Esophagus muscularis mucosa (tissue), 4 donors: ENCODE measurements at regions not wholly inside any gene's neighbourhood (a gene's known extent, or its start where the extent isn't known, plus 50 kb on each side); places are given as distances from the start of the nearest gene placed in this dataset.

Experiments
- DNase-seq: peaks from one replicate; pipeline ENCODE4 v3.0.0-alpha.2; 2017; ENCODE audit errors: extremely low spot score
- H3K27ac ChIP-seq, 4 donors: fragments of 200-600 bp; sonication (generic); replicated peaks in 1 of 4; 1 replicate in 3 of 4; 2 replicates in 1 of 4; pipeline ENCODE4 v1.5.1; 2016 to 2019; ENCODE audit warnings: mild to moderate bottlenecking in 1 of 4
- H3K27me3 ChIP-seq, 4 donors: fragments of 200-600 bp; sonication (generic); one replicate each; pipeline versions ENCODE4 v1.5.1 to v1.6.0; 2016 to 2019
- H3K36me3 ChIP-seq, 4 donors: fragments of 200-600 bp; sonication (generic); one replicate each; pipeline ENCODE4 v1.5.1; 2016 to 2019
- H3K4me1 ChIP-seq, 4 donors: fragments of 200-600 bp; sonication (generic); one replicate each; pipeline ENCODE4 v1.5.1; 2016 to 2019
- H3K4me3 ChIP-seq, 4 donors: fragments of 200-600 bp; sonication (generic); 1 replicate in 2 of 4; 2 replicates in 2 of 4; pipeline ENCODE4 v1.5.1; 2016 to 2019; ENCODE audit warnings: mild to moderate bottlenecking in 4 of 4, moderate library complexity in 1 of 4
- H3K9me3 ChIP-seq, 4 donors: fragments of 200-600 bp; sonication (generic); 1 replicate in 3 of 4; 2 replicates in 1 of 4; pipeline ENCODE4 v1.5.1; 2016 to 2019
- EP300 ChIP-seq: sonication (generic); formaldehyde crosslinking; IDR thresholded peaks from one replicate; pipeline ENCODE4 v1.6.1; 2017; ENCODE audit warnings: antibody characterized with exemption
- POLR2A ChIP-seq: fragments of 450-650 bp; IDR thresholded peaks from one replicate; pipeline ENCODE4 v1.6.1; 2017; ENCODE audit warnings: antibody characterized with exemption, moderate library complexity, mild to moderate bottlenecking, low read depth
- POLR2AphosphoS5 ChIP-seq, 2 donors: sonication (generic); formaldehyde crosslinking; IDR thresholded peaks; one replicate each; pipeline ENCODE4 v1.6.1; 2017; ENCODE audit warnings: antibody characterized with exemption in 2 of 2
- WGBS: methylation state at CpG from one replicate; pipeline ENCODE4 v1.1.5; 2018; 5-methylcytosine and 5-hydroxymethylcytosine counted together
- intact Hi-C: fragments of 100-400 bp; cut with DNase I; formaldehyde crosslinking; loops from one replicate; pipeline ENCODE4 v1.15.1; 2023
- TF ChIP-seq, protein P1 (sequence below), 3 experiments: fragments of 200-600 bp in 2 of 3; fragments of 450-650 bp in 1 of 3; sonication (generic) in 2 of 3; IDR thresholded peaks; one replicate each; pipeline ENCODE4 v1.5.1; 2017 to 2019; ENCODE audit warnings: antibody characterized with exemption in 3 of 3, mild to moderate bottlenecking in 2 of 3, moderate library complexity in 1 of 3

DNA sequence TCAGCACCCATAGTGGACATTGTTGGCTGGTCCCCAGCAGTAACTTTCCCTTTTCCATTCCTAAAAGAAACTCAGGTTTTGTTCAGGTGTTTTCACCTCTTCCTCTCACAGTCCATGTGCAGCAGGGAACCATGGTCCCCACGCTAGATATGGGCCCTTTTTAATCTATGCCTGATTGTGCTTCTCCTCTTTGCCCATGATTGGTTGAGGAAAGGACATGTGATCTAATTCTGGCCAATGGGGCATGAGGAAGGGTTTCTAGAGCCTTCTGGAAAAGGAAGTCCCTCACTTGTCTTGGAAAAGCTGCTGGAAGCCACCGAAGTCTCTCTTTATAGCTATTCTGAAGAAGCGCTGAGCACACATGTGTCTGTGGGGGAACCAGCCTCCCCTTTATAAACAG, 330.7 kb downstream of the ACTR3B start:
- whole genome bisulfite sequencing = 82% methylated on average over 3 of the region's 3 CpGs
- no peaks in the 10 kb centered on the region for H3K9me3 ChIP-seq
- no peaks in the 10 kb centered on the region for H3K4me1 ChIP-seq
- peaks cover 0 to 4% (median 0%) of the 10 kb centered on the region in 4 donors for H3K27me3 ChIP-seq
- DNase-seq = no peak
- H3K27ac ChIP-seq = no peak overlapping the region
- intact Hi-C loops = no loop called here
- H3K4me3 ChIP-seq = no peak overlapping the region
- TF ChIP-seq POLR2A (no peak), POLR2AphosphoS5 (IDR thresholded peaks at IDR 0.05) (no peak), EP300 (no peak)
- TF ChIP-seq, protein P1, sequence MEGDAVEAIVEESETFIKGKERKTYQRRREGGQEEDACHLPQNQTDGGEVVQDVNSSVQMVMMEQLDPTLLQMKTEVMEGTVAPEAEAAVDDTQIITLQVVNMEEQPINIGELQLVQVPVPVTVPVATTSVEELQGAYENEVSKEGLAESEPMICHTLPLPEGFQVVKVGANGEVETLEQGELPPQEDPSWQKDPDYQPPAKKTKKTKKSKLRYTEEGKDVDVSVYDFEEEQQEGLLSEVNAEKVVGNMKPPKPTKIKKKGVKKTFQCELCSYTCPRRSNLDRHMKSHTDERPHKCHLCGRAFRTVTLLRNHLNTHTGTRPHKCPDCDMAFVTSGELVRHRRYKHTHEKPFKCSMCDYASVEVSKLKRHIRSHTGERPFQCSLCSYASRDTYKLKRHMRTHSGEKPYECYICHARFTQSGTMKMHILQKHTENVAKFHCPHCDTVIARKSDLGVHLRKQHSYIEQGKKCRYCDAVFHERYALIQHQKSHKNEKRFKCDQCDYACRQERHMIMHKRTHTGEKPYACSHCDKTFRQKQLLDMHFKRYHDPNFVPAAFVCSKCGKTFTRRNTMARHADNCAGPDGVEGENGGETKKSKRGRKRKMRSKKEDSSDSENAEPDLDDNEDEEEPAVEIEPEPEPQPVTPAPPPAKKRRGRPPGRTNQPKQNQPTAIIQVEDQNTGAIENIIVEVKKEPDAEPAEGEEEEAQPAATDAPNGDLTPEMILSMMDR (IDR thresholded peaks at IDR 0.05) = no peak
- H3K36me3 ChIP-seq = no peaks in the 10 kb centered on the region

DNA sequence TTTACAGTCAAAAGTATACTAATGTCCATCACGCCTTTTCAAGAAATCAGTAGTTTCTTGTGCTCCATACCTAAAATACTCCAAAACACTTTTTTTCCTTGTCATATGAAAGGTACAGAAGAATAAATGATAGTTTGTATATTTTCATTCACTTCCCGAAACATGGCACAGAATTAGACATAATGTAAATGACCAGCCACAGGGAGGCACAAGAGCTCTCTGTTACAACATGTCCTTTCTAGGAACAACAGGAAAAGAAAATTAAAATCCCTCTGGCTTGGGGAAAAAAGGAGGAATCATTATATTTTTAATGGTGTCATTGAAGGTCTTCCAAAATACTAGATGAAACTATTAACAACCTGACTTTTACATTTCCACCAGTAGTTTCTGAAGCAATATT, 331.2 kb downstream of the ACTR3B start:
- DNase-seq = no peak
- Histone ChIP-seq H3K36me3 (no peaks in the 10 kb centered on the region), H3K9me3 (no peaks in the 10 kb centered on the region), H3K27me3 (peaks cover 0 to 4% (median 0%) of the 10 kb centered on the region in 4 donors), H3K4me3 (no peak overlapping the region), H3K4me1 (no peaks in the 10 kb centered on the region), H3K27ac (no peak overlapping the region)
- TF ChIP-seq, protein P1 (IDR thresholded peaks at IDR 0.05) = no peak
- TF ChIP-seq POLR2A = no peak
- no peak for TF ChIP-seq EP300
- no peak for TF ChIP-seq POLR2AphosphoS5 (IDR thresholded peaks at IDR 0.05)
- 64% methylated on average over 2 of the region's 2 CpGs for WGBS
- intact Hi-C loops = no loop called here

DNA sequence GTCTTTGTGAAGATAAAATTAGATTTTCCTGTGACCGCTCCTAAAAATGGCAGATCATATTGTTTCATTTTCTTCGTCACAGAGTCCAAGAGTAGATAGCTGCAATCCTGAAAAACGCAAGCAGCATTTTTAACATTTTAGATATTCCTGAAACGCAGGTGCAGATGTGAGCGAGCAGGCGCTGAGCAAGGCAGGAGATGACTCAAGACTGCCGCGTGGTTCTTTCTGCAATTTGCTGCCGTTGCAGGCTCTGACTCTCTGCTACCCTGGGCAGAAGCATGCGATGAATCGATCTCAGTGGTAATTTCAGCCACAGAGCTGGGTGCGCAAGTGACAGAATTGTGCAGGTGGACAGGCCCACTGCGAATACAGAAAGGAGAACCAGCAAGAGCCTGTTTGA, 331.9 kb downstream of the ACTR3B start:
- no peaks in the 10 kb centered on the region for H3K4me1 ChIP-seq
- no peak overlapping the region for H3K27ac ChIP-seq
- DNase-seq = no peak
- no peaks in the 10 kb centered on the region for H3K36me3 ChIP-seq
- no peaks in the 10 kb centered on the region for H3K9me3 ChIP-seq
- H3K4me3 ChIP-seq = no peak overlapping the region
- TF ChIP-seq POLR2A (no peak), EP300 (no peak), POLR2AphosphoS5 (IDR thresholded peaks at IDR 0.05) (no peak)
- TF ChIP-seq, protein P1 (IDR thresholded peaks at IDR 0.05) = no peak
- peaks cover 0 to 4% (median 0%) of the 10 kb centered on the region in 4 donors for H3K27me3 ChIP-seq
- WGBS = 82% methylated on average over 13 of the region's 13 CpGs
- intact Hi-C loops = no loop called here

DNA sequence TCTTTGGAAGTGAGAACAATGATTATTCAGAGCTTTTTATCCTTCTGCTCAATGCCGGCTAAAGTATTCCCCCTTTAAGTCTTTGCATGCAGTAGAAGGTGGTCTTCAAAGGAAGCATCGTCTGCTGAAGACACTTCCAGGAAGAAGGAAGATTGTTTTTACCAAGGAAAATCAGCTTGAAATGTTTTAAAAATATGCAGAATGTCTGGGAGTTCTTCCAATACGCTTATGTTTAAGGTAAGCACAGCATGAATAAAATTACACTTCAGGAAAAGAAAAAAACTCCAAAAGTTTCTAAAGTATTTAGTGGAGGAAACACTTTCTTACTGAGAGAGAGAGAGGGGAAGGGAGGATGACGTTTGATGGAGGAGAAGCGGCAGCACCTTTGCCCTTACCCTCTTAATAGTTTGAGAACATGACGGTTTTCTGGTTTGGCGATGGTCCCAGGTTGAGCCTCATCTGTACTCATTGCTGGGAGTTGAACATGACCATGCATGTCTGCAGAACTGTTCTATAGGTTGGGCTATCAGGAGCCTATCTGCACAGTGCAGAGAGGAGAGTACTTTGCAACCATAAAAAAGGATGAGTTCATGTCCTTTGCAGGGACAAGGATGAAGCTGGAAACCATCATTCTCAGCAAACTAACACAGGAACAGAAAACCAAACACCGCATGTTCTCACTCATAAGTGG, 338.1 kb downstream of the ACTR3B start:
- WGBS = 58% methylated on average over 8 of the region's 8 CpGs
- TF ChIP-seq, protein P1 (IDR thresholded peaks at IDR 0.05) = no peak
- TF ChIP-seq POLR2A = no peak
- no peak for TF ChIP-seq POLR2AphosphoS5 (IDR thresholded peaks at IDR 0.05)
- TF ChIP-seq EP300 = no peak
- intact Hi-C loops = no loop called here
- Histone ChIP-seq H3K27ac (no peak overlapping the region), H3K27me3 (no peaks in the 10 kb centered on the region), H3K36me3 (no peaks in the 10 kb centered on the region), H3K4me1 (no peaks in the 10 kb centered on the region), H3K9me3 (no peaks in the 10 kb centered on the region), H3K4me3 (no peak overlapping the region)
- DNase-seq = no peak

DNA sequence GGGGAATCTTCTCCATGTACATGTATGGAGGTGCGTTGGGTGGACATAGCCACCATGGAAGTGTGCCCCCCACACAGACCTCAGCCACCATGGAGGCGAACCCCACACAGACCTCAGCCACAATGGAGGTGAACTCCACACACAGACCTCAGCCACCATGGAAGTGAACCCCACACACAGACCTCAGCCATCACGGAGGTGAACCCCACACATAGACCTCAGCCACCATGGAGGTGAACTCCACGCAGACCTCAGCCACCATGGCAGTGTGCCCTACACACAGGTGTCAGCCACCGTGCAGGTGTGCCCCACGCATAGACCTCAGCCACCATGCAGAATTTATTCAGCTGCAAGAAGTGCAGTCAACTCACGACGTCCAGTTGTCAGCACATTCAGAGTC, 339.7 kb downstream of the ACTR3B start:
- no peak overlapping the region for H3K4me3 ChIP-seq
- no peak for TF ChIP-seq POLR2A
- TF ChIP-seq, protein P1 (IDR thresholded peaks at IDR 0.05) = no peak
- TF ChIP-seq EP300 = no peak
- no peak overlapping the region for H3K27ac ChIP-seq
- no peaks in the 10 kb centered on the region for H3K36me3 ChIP-seq
- DNase-seq = no peak
- WGBS = 69% methylated on average over 8 of the region's 8 CpGs
- no peaks in the 10 kb centered on the region for H3K27me3 ChIP-seq
- intact Hi-C loops = no loop called here
- H3K9me3 ChIP-seq = no peaks in the 10 kb centered on the region
- no peaks in the 10 kb centered on the region for H3K4me1 ChIP-seq
